ENCODE measurements at regions not wholly inside any gene's neighbourhood (a gene's known extent, or its start where the extent isn't known, plus 50 kb on each side); places are given as distances from the start of the nearest gene placed in this dataset.

DNA sequence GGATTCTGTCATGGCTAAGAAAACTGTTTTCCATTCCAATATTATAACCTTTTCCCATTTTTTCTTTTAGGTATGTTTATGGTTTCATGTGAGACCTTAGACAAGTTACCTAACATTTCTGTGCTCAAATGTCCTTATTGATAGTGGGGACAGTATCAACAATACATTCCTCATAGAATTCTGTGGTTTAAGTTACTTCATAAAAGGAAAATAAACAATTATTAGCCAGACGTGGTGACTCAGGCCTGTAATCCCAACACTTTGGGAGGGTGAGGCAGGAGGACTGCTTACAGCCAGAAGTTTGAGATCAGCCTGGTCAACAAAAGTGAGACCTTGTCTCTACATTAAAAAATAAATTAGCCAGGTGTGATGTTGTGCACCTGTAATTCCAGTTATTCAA, 436.8 kb upstream of the CNTN4 start:
- no peak for DNase-seq (ENCODE audit: low spot score)
- in situ Hi-C loops (cut with HindIII; ENCODE audit: low sequenced_read_pairs), result no loop called here

DNA sequence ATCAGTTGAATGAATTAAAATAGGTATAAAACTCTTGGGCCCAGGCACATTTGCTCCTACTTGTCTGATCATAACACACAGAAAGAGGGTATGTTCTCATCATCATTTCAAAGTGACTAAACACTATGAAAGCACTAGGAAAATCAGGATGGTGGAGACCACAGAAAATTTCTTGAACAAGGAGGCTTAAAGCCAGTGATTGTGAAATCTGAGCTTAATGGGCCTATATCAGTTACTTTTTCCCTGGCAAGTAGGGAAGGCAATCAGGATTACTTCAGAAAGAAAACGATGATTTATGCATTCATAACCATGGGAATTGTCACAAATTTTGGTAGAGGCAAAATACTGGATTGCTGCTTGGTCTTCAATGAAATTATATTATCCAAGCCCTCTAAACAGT, 434.4 kb upstream of the CNTN4 start:
- in situ Hi-C loops (cut with HindIII; ENCODE audit: low sequenced_read_pairs), result no loop called here
- no peak for DNase-seq (ENCODE audit: low spot score)

DNA sequence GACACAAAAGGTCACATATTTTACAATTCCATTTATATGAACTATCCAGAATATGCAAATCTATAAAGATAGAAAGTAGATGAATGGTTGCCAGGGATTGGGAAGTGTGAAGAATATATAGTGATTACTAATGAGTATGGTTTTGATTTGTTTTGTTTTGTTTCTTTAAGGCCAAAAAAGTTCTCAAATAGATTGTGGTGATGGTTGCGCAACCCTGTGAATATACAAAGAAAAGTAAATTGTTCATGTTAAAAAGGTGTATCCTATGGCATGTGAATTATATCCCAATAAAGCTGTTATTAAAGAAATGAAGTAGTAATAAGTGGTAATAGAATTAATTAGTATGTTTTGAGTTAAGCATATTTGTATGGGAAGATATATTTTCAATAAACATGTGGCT, 431.8 kb upstream of the CNTN4 start:
- no peak for DNase-seq (ENCODE audit: low spot score)
- in situ Hi-C loops (cut with HindIII; ENCODE audit: low sequenced_read_pairs), result no loop called here

DNA sequence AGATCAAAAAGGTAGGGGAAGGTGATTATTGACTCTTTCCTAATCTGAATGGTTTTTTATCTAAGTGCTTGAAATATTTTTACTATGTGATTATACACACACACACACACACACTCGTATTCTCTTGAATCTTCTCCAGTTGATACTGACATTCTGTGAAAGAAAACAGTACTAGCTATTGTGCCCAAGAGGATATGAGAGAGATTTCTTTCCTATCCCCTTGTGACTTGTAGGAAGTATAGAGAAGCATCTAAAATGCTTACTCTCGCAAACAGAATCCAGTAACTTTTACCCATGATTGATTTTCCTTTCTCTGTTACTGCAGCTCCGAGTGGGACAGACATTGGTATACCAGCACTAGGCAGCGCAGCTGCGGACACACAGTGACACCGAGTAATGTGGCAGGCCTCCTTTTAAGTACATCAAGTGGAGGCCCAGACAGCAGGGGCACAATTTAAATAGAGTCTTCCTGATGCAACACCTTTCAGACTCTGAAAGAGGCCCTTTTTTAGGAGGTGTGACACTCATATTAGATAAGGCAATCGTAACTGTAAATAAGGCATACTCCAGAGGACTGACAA, 421.0 kb upstream of the CNTN4 start:
- DNase-seq (ENCODE audit: low spot score), result no peak
- in situ Hi-C loops (cut with HindIII; ENCODE audit: low sequenced_read_pairs), result no loop called here

DNA sequence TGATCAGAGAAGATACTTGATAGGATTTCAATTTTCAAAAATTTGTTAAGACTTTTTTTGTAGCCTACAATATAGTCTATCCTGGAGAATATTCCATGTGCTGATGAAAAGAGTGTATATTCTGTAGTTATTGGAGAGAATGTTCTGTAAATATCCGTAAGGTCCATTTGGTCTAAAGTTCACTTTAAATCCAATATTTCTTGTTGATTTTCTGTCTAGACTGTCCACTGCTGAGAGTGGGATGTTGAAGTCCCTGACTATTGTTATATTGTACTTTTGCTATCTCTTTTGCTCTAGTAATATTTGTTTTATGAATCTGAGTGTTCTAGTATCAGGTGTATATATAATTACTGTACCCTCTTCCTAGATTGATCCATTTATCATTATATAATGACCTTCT, 406.2 kb upstream of the CNTN4 start:
- no peak for DNase-seq (ENCODE audit: low spot score)

DNA sequence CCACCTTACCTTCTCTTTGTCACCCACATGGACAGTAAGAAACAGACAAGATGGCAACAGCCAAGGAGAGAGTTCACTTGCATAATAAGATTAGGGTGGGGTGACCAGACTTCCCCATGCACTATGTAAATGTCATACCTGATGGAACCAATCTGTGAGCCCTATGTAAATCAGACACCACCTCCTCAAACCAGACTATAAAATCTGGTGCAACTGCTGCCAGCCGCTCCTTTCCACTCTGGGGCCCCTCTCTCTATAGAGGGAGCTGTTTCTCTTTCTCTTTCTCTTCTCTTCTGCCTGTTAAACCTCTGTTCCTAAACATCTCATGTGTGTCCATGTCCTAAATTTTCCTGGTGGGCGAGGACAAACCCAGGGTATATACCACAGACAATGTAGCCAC, 405.5 kb upstream of the CNTN4 start:
- DNase-seq (ENCODE audit: low spot score), result no peak
- in situ Hi-C loops (cut with HindIII; ENCODE audit: low sequenced_read_pairs), result no loop called here

More for the DNA sequence above, 406.2 kb upstream of the CNTN4 start:
- in situ Hi-C loops (cut with HindIII; ENCODE audit: low sequenced_read_pairs), result no loop called here

DNA sequence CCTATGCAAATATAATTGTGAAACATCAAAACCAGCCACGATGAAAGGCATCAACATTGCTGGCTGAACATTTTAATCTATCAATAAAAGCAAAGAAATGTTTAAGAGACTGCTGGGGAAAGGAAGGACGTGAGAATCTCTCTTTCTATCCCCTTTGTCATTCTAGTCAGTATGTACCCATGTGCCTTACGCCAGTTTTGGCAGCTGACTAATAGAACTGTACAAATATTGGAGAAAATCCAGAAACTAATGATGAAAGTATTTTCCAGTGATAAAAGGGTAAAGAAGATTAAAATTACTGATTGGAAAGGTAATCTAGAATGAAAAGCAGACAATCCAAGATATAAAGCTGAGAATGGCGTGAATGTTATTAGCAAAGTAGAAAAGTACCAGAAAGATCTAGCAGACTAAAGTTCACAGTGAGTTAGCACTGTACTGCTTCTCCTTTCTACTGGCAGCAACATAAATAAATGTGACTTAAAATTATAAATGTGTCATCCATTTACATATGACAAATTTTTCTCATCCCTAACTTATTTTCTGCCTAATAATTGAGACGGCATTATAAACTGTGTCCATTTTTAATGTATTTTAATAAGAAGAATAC, 401.9 kb upstream of the CNTN4 start:
- in situ Hi-C loops (cut with HindIII; ENCODE audit: low sequenced_read_pairs), result no loop called here
- DNase-seq (ENCODE audit: low spot score), result no peak

DNA sequence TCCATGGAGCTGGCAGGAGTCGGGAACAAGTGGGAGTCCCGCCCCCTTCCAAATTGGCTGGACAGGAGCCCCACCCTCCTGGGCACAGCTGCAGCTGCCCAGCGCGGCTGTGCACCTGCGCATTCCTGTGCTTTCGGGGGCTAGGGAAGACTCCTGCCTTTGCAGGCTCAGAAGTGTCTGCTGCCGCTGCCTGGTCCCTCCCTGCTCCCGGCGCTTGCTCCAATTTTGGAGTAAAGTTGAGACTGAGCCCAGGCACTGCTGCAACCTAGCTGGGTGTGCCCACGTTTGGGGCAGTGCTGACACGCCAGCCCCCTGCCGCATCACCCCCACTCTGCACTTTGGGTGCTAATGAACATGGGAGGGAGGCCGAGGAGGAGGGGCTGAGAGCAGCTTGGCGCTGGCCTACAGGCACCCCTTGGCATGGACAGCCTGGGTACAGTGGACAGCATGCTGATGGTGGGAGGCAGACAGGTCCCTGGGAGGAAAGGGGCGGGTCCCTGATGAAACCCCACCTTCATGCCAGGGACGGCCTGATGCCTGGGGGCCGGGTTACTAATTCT, 399.2 kb upstream of the CNTN4 start:
- DNase-seq (ENCODE audit: low spot score), result no peak
- in situ Hi-C loops (cut with HindIII; ENCODE audit: low sequenced_read_pairs), result no loop called here

DNA sequence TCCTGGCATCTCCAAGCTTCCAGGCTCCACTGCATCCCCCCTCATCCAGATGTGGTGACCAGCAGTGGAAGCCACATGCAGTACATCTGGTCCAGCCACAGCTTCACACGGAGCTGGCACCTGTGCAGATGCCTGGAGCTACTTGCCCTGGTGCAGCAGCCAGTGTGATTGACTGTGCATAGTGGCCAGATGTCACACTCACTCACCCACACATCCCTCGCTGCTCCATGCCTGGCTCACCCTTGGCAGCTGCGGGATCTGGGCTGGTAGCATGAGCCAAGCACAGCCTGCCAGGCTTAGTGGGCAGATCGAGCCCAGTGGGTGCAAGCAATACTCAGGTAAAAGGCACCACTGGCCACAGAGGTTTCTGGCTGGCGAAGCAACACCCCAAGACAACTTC, 398.0 kb upstream of the CNTN4 start:
- no peak for DNase-seq (ENCODE audit: low spot score)
- in situ Hi-C loops (cut with HindIII; ENCODE audit: low sequenced_read_pairs), result no loop called here

DNA sequence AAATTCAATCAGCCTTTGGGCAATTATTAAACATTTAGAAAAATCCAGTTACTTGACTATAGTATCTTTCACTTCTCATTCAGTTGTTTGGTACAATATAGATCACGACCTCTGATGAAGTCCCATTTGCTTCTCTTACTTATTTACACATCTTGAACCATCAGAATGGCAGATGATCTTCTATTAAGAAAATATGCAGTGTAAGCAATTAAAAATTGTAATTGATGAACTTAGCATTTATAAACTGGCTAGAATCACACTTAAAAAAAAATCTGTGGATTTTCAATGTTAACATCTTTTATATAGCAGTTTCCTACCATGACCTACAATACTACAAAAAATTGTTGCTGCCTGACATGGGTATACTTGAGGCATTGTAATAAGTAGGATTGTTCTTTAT, 395.5 kb upstream of the CNTN4 start:
- no peak for DNase-seq (ENCODE audit: low spot score)
- in situ Hi-C loops (cut with HindIII; ENCODE audit: low sequenced_read_pairs), result no loop called here

DNA sequence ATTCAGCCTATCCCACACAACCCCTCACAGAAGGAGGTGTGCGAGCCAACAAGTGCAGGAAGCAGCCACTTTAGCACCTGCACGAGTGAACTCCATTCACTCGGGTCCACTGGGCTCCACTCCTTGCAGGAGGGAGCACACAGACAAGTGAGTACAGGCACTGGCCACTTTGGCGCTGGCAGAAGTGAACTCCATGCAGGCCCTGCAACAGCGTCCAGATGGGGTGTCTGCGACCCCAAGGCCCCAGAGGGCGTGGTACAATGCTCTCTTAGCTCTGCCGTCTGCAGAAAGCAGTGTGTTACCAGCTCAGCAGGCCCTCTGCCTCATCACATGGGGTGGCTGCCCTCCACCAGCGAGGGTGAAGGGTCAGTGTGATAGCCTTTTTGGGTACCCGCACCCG, 388.0 kb upstream of the CNTN4 start:
- in situ Hi-C loops (cut with HindIII; ENCODE audit: low sequenced_read_pairs), result no loop called here
- DNase-seq (ENCODE audit: low spot score), result no peak

DNA sequence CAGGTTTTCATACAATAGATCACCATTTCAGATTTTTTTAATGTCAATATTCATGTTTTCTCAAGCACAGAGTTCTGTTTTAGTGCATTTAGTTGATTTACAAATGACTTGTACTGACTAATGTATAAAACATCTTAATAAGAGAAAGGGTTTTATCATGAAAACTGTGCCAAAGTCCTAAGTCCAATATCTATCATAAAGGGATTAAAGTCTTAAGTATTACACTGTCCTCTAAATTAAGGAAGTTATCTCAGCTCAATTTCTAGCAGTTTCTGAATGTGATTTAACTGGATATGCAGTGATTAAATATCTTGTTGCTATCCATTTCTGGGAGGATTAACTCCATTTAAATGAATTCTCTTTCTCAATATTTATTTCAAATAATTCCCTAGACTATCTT, 381.1 kb upstream of the CNTN4 start:
- DNase-seq (ENCODE audit: low spot score), result no peak
- in situ Hi-C loops (cut with HindIII; ENCODE audit: low sequenced_read_pairs), result no loop called here

DNA sequence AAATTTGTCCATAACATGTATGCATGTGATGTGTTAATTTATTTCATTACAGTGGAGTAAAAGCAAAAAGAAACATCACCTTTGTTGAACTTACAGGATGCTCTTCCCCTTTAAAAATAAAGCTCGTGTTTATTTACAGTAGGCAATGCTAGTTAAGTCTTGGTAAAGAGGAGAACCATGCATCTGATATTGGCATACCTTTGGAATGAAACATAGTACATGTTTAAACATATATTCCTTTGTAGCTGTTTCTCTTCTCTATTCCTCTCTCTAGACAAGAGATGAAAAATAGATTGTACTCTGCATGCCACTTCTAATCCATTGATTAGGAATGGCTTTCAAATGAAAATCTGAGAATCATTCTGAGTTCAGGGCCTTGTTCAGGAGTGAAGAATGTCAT, 374.9 kb upstream of the CNTN4 start:
- in situ Hi-C loops (cut with HindIII; ENCODE audit: low sequenced_read_pairs), result no loop called here
- DNase-seq (ENCODE audit: low spot score), result no peak

DNA sequence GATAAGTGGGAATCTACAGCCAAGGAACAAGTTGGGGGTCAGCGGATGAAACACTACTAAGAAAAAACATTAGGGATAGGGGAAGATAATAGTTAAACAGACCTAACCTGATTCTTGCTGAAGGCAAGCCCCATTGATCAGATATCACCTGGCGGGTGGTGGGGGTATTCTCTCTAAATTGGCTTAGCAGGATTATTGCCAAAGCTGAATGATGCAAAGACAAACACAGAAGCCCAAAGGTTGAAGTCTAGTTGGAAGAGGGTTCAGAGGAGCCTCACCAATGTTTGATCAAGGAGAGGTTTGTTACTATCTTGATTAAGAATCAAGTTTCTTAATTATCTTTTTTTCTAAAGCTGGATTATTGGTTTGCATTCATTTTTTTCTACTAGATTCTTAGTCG, 371.9 kb upstream of the CNTN4 start:
- DNase-seq (ENCODE audit: low spot score), result no peak
- in situ Hi-C loops (cut with HindIII; ENCODE audit: low sequenced_read_pairs), result no loop called here

DNA sequence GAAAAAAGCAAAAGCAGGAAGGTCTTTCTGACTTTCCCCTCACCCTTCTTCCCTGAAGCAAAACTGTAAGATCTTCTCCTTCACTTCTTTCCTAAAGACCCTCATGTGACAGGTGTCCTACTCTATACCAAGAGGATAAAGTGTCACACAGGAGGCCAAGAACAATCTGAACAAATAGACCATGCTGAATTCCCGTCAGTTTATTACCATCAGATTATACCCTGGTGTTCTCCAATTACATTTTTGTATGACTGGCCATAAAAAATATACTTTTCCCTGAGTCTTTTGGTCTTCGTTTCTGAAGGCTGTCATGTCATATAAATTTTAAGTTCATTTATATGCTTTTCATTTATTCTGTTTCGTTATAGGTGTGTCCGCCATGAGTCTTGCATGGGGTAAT, 371.4 kb upstream of the CNTN4 start:
- DNase-seq (ENCODE audit: low spot score), result no peak
- in situ Hi-C loops (cut with HindIII; ENCODE audit: low sequenced_read_pairs), result no loop called here

DNA sequence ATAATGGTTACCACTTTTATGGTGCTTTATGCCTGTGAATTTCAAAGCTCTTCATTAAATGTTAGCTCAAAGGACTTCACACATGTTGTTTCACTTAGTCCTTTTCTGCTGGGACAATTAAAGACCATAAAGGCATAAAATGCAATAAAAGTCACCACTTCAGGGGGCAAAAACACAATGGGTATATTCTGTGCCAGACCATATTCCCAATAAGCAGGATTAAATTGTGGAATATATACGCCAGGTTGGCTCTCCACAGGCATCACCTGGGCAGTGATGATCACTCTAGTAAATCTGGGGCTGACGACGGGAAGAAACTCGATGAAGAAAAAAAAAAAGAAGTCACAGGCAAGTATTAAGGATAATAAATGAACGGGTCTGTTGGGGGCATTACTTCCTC, 370.2 kb upstream of the CNTN4 start:
- in situ Hi-C loops (cut with HindIII; ENCODE audit: low sequenced_read_pairs), result no loop called here
- peak; percentile 16 for DNase-seq (ENCODE audit: low spot score)

DNA sequence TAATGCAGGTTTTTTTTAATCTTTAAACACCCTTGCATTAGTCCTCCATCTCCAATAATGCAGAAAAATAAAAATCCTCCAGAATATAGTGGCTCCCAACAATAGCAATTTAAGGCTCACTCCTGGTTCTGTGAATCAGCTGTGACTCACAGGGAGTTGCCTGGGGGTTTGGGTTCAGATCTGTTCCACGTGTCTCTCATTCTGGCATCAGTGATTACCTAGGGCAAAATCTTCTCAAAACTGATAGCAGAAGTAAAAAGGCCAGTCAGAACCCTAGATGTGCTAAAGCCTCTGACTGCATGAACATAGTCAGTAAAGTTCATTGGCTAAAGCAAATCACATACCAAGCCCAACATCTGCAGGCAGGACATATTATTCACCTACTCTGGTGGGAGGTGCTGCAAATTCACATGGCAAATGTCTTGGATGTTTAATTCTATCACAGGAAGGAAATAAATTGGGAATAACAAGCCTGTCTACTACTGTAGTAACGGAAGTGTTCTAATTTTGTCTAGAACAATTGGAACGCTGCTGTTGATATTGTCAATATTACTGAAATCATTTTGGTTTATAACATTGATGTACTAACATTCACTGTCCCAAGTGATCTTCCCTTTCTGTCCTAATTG, 364.1 kb upstream of the CNTN4 start:
- DNase-seq (ENCODE audit: low spot score), result no peak
- in situ Hi-C loops (cut with HindIII; ENCODE audit: low sequenced_read_pairs), result no loop called here

DNA sequence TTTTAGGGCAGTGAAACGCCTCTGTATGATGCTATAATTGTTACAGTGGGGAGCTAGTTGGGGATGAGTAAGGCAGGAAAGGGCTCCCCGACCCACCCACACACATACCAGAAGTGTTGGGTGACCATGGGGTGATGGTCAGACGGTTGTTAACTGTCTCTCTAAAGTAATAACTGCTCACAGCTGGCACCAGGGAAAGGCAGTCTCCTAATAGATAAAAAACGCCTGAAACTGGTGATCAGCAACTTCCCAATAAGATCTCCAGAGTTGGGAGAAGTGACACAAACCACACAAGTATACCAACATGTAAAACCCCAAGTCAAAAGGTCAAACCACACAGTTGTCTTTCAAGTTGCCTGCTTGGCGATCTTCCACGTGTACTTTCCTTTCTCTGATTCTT, 346.5 kb upstream of the CNTN4 start:
- DNase-seq (ENCODE audit: low spot score), result no peak
- in situ Hi-C loops (cut with HindIII; ENCODE audit: low sequenced_read_pairs), result no loop called here

DNA sequence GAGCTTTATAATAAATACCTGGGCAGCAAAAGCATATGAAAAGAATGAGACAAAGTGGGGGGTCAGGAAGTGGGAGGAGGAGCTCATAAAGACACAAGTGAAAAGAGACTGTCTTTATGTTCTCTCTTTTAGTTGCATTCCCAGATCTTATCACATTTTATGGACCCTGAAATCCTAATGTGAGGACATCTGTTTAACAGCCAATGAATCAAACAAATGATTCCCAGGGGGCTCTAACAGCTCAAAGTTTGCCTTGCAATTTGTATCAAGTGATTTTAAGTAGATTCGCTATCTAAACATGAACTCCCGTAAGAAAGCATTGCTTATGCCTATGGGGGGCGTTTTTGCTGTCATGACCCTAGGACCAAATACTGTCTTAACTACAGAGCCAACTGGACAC, 332.3 kb upstream of the CNTN4 start:
- DNase-seq (ENCODE audit: low spot score), result no peak
- in situ Hi-C loops (cut with HindIII; ENCODE audit: low sequenced_read_pairs), result no loop called here

DNA sequence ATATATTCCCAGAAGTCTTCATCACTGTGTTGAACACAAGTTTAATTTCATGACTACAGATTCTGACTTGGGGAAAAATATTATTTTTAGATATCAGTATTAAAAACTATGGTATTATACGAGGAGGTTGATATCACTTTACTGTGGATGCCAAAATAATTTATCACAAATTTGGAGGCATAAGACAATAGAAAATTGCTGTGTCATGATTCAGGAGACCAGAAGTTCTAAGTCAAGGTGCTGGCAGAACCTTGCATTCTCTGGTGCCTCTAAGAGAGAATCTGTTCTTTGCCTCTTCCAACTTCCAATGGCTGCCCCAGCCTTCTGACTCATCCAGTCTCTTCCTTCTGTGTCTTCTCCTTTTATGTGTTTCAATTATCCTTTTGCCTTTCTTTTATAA, 325.0 kb upstream of the CNTN4 start:
- DNase-seq (ENCODE audit: low spot score), result no peak
- in situ Hi-C loops (cut with HindIII; ENCODE audit: low sequenced_read_pairs), result no loop called here

DNA sequence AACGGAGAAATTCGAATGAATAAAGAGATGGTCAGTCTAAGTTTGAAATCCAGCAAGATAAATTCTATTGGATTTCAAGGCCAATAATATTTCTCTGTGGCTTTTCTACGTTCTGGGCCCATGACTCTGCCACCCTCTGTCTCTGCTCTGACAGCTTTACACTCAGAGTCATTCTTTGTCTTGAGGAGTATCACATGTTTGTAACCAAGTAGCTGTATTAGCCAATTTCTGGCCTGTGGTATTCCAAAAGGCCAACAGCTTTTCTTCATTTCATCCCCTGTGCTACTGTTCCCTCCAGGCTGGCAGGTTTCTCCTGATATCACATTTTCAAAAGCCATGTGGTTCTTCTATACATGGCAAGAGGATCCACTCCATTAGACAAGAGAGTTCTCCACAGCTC, 324.1 kb upstream of the CNTN4 start:
- in situ Hi-C loops (cut with HindIII; ENCODE audit: low sequenced_read_pairs), result no loop called here
- DNase-seq (ENCODE audit: low spot score), result no peak
